K562 (cell line): ENCODE measurements at regions not wholly inside any gene's neighbourhood (a gene's known extent, or its start where the extent isn't known, plus 50 kb on each side); places are given as distances from the start of the nearest gene placed in this dataset.

Experiments
- CEBPG ChIP-seq, 3 experiments: fragments of 200-800 bp in 1 of 3; sonication (Bioruptor generic) in 1 of 3; sonication (generic) in 1 of 3; formaldehyde crosslinking in 1 of 3; IDR thresholded peaks in 2 of 3; conservative IDR thresholded peaks in 1 of 3; 2 replicates each; pipeline versions ENCODE4 v1.6.1 to v1.8.0; 2016 to 2022; ENCODE audit warnings: missing compliant biosample characterization in 2 of 3, missing genetic modification characterization in 2 of 3, mild to moderate bottlenecking in 1 of 3, missing genetic modification reagents in 1 of 3
- FUS ChIP-seq: fragments of 200-400 bp; formaldehyde crosslinking; optimal IDR thresholded peaks from 2 replicates; pipeline ENCODE3; 2017; ENCODE audit warnings: low read depth, low read length
- HMGN3 ChIP-seq: IDR thresholded peaks from 2 replicates; pipeline ENCODE4 v1.6.1; 2011; ENCODE audit warnings: borderline replicate concordance, low read depth, mild to moderate bottlenecking, mixed read lengths, low read length; ENCODE audit not compliant: insufficient read length; ENCODE audit errors: extremely low read depth
- HOXB6 ChIP-seq: fragments of 250-450 bp; sonication (Bioruptor Pico); IDR thresholded peaks from 2 replicates; pipeline ENCODE4 v1.5.1; 2022; ENCODE audit warnings: mild to moderate bottlenecking, borderline replicate concordance
- MEF2A ChIP-seq: IDR thresholded peaks from 2 replicates; pipeline ENCODE4 v1.6.1; 2011; ENCODE audit warnings: low read depth, mild to moderate bottlenecking, low read length, moderate library complexity; ENCODE audit not compliant: control insufficient read depth
- MTA1 ChIP-seq: fragments of 450-650 bp; IDR thresholded peaks from 2 replicates; pipeline ENCODE4 v1.6.1; 2017; ENCODE audit warnings: borderline replicate concordance
- NBN ChIP-seq: fragments of 450-650 bp; IDR thresholded peaks from 2 replicates; pipeline ENCODE4 v1.6.1; 2016; ENCODE audit warnings: low read depth, mild to moderate bottlenecking
- OTX1 ChIP-seq: fragments of 450-650 bp; formaldehyde crosslinking; IDR thresholded peaks from 2 replicates; pipeline ENCODE4 v1.4.0; 2022; ENCODE audit warnings: mild to moderate bottlenecking
- PCBP2 ChIP-seq: fragments of 200-400 bp; formaldehyde crosslinking; IDR thresholded peaks from 2 replicates; pipeline ENCODE4 v1.6.1; 2018; ENCODE audit warnings: low read length, low read depth, mild to moderate bottlenecking, moderate library complexity; ENCODE audit not compliant: poor library complexity, severe bottlenecking
- POLR2G ChIP-seq: fragments of 200-400 bp; formaldehyde crosslinking; IDR thresholded peaks from 2 replicates; pipeline ENCODE4 v1.6.1; 2017; ENCODE audit warnings: low read depth, mild to moderate bottlenecking, antibody characterized with exemption, low read length, moderate library complexity
- PTRF ChIP-seq: fragments of 450-650 bp; IDR thresholded peaks from 2 replicates; pipeline ENCODE4 v1.6.1; 2016; ENCODE audit warnings: mild to moderate bottlenecking, missing genetic modification characterization, missing compliant biosample characterization
- RBM34 ChIP-seq: fragments of 200-400 bp; formaldehyde crosslinking; IDR thresholded peaks from 2 replicates; pipeline ENCODE4 v1.6.1; 2018; ENCODE audit warnings: low read length, borderline replicate concordance; ENCODE audit not compliant: insufficient read depth
- RHOXF2B ChIP-seq: fragments of 250-450 bp; sonication (Bioruptor Pico); conservative IDR thresholded peaks from 2 replicates; pipeline ENCODE4 v1.5.1; 2021
- TCF3 ChIP-seq: sonication (generic); formaldehyde crosslinking; IDR thresholded peaks from 2 replicates; pipeline ENCODE4 v1.4.0; 2020; ENCODE audit warnings: mild to moderate bottlenecking, missing genetic modification reagents
- TEAD1 ChIP-seq, 2 experiments: fragments of 450-650 bp in 1 of 2; sonication (generic) in 1 of 2; formaldehyde crosslinking; IDR thresholded peaks; 2 replicates each; pipeline versions ENCODE4 v1.4.0 to v1.8.0; 2020 to 2022; ENCODE audit warnings: mild to moderate bottlenecking in 2 of 2, missing genetic modification reagents in 1 of 2
- ZBTB8A ChIP-seq: fragments of 450-650 bp; IDR thresholded peaks from 2 replicates; pipeline ENCODE4 v1.6.1; 2018; ENCODE audit warnings: mild to moderate bottlenecking, moderate library complexity; ENCODE audit not compliant: partially characterized antibody
- ZFP30 ChIP-seq: fragments of 250-450 bp; sonication (Bioruptor Pico); IDR thresholded peaks from 2 replicates; pipeline ENCODE4 v1.8.0; 2022; ENCODE audit warnings: moderate library complexity, mild to moderate bottlenecking, inconsistent platforms, borderline replicate concordance
- ZFP36 ChIP-seq: fragments of 150-350 bp; IDR thresholded peaks from 2 replicates; pipeline ENCODE4 v1.6.1; 2018; ENCODE audit warnings: low read length, low read depth; ENCODE audit not compliant: partially characterized antibody
- ZKSCAN3 ChIP-seq: fragments of 250-450 bp; sonication (Bioruptor Pico); IDR thresholded peaks from 2 replicates; pipeline ENCODE4 v1.4.0; 2020
- ZNF699 ChIP-seq: fragments of 250-450 bp; sonication (Bioruptor Pico); IDR thresholded peaks from 2 replicates; pipeline ENCODE4 v1.8.0; 2021; ENCODE audit warnings: mild to moderate bottlenecking, moderate library complexity; ENCODE audit not compliant: insufficient replicate concordance
- TF ChIP-seq, protein P1 (sequence below): sonication (generic); formaldehyde crosslinking; IDR thresholded peaks from 2 replicates; pipeline ENCODE4 v1.8.1; 2023; ENCODE audit warnings: mild to moderate bottlenecking, missing genetic modification reagents
- TF ChIP-seq, protein P2 (sequence below): sonication (generic); formaldehyde crosslinking; IDR thresholded peaks from 2 replicates; pipeline ENCODE4 v1.8.0; 2022; ENCODE audit warnings: missing genetic modification reagents, mild to moderate bottlenecking, borderline replicate concordance
- TF ChIP-seq, protein P3 (sequence below): fragments of 450-650 bp; formaldehyde crosslinking; IDR thresholded peaks from 2 replicates; pipeline ENCODE4 v1.4.0; 2022; ENCODE audit warnings: missing genetic modification characterization

DNA sequence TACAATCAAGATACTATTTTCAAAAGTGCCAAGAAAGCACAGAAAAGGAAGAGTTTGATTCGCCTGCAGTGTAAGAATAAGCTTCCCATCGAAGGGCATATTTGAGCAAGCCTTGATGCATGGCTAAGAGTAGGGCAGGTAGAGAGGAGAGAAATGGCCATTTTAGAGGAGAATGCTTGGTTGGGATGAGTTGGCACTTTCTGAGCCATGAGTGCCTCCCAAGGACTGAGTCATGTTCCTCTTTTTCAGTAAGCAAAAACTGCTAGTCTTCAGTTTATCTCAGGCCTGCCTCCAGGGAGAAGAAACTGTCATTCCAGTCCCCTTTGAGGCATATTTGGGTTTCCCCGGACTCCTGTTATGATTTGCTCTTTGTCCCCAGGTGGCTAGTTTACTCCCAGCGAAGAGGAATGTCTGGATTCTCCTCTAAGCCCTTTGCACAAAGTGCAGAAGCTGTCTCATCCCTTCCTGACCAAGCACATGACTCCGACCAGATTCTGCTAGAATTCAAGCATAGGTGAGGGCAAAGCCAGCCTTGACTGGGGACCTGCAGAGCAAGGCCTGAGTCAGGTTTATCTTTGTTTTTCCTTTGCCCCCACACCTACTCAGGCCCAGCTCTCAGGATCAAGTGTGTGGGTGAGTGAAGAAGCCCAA, 115.2 kb downstream of the TTC32 start (continued):
- TF ChIP-seq TEAD1 (CRISPR knock-in tag; IDR thresholded peaks at IDR 0.05) (no peak; a peak in 1 of 4 replicates), PTRF (no peak), ZFP30 (no peak), OTX1 (CRISPR knock-in tag) (no peak), HOXB6 (CRISPR knock-in tag) (no peak), ZNF699 (CRISPR knock-in tag) (no peak), ZFP36 (no peak), CEBPG (CRISPR knock-in tag; IDR thresholded peaks at IDR 0.05) (no peak), CEBPG (tag; conservative IDR thresholded peaks at IDR 0.05 in 1 of 2, IDR thresholded peaks at IDR 0.05 in 1 of 2) (no peak), RHOXF2B (CRISPR knock-in tag) (no peak), MEF2A (no peak), PCBP2 (no peak), TCF3 (CRISPR knock-in tag) (no peak), ZBTB8A (no peak), NBN (no peak), MTA1 (no peak), HMGN3 (no peak), ZKSCAN3 (CRISPR knock-in tag) (no peak), RBM34 (no peak), FUS (no peak), POLR2G (no peak)
- TF ChIP-seq, protein P1, sequence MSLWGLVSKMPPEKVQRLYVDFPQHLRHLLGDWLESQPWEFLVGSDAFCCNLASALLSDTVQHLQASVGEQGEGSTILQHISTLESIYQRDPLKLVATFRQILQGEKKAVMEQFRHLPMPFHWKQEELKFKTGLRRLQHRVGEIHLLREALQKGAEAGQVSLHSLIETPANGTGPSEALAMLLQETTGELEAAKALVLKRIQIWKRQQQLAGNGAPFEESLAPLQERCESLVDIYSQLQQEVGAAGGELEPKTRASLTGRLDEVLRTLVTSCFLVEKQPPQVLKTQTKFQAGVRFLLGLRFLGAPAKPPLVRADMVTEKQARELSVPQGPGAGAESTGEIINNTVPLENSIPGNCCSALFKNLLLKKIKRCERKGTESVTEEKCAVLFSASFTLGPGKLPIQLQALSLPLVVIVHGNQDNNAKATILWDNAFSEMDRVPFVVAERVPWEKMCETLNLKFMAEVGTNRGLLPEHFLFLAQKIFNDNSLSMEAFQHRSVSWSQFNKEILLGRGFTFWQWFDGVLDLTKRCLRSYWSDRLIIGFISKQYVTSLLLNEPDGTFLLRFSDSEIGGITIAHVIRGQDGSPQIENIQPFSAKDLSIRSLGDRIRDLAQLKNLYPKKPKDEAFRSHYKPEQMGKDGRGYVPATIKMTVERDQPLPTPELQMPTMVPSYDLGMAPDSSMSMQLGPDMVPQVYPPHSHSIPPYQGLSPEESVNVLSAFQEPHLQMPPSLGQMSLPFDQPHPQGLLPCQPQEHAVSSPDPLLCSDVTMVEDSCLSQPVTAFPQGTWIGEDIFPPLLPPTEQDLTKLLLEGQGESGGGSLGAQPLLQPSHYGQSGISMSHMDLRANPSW (CRISPR knock-in tag) = no peak
- TF ChIP-seq, protein P2, sequence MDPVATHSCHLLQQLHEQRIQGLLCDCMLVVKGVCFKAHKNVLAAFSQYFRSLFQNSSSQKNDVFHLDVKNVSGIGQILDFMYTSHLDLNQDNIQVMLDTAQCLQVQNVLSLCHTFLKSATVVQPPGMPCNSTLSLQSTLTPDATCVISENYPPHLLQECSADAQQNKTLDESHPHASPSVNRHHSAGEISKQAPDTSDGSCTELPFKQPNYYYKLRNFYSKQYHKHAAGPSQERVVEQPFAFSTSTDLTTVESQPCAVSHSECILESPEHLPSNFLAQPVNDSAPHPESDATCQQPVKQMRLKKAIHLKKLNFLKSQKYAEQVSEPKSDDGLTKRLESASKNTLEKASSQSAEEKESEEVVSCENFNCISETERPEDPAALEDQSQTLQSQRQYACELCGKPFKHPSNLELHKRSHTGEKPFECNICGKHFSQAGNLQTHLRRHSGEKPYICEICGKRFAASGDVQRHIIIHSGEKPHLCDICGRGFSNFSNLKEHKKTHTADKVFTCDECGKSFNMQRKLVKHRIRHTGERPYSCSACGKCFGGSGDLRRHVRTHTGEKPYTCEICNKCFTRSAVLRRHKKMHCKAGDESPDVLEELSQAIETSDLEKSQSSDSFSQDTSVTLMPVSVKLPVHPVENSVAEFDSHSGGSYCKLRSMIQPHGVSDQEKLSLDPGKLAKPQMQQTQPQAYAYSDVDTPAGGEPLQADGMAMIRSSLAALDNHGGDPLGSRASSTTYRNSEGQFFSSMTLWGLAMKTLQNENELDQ (CRISPR knock-in tag) = no peak
- TF ChIP-seq, protein P3, sequence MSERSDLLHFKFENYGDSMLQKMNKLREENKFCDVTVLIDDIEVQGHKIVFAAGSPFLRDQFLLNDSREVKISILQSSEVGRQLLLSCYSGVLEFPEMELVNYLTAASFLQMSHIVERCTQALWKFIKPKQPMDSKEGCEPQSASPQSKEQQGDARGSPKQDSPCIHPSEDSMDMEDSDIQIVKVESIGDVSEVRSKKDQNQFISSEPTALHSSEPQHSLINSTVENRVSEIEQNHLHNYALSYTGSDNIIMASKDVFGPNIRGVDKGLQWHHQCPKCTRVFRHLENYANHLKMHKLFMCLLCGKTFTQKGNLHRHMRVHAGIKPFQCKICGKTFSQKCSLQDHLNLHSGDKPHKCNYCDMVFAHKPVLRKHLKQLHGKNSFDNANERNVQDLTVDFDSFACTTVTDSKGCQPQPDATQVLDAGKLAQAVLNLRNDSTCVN = no peak
